HG03045 (cell line): ENCODE measurements at regions not wholly inside any gene's neighbourhood (a gene's known extent, or its start where the extent isn't known, plus 50 kb on each side); places are given as distances from the start of the nearest gene placed in this dataset.

Experiments used
- ATAC-seq: cut with Tn5 transposase; IDR thresholded peaks from one replicate; pipeline ENCODE4 v1.9.1; 2021; ENCODE audit warnings: mild to moderate bottlenecking, moderate library complexity; ENCODE audit not compliant: unreplicated experiment

DNA sequence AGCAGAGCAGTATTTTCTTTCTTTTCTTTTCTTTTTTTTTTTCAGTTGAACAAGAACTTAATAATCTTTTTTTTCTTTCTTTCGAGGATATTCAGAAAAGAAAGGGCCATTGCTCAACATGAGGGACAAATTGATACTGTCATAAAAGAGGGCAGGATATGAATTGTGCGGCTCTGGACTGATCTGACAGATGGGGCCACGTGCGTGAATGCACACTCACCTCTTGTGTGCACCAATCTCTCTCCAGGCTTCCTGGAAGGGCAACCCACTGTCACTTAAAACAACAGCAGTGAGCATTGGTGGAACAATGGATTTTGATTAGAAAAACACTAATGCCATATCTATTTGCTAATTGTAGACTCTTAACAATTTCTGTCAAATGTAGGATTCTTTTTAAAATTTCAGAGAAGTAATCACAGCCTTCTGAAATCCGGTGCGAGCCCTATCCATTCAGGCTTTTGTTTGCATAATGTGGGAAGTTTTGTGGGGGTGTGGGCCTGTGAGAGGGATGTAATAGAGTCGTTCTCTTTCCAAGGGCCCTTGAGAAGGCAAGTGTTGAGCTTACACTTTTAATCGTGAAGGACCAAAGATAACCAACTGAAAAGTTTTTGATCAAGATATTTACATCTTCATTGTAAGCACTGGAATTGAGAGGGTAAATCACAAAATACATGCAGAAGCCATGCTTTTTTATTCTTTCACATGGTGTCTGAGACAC lies 298.8 kb downstream of the SP3 start:
- no peak for ATAC-seq

DNA sequence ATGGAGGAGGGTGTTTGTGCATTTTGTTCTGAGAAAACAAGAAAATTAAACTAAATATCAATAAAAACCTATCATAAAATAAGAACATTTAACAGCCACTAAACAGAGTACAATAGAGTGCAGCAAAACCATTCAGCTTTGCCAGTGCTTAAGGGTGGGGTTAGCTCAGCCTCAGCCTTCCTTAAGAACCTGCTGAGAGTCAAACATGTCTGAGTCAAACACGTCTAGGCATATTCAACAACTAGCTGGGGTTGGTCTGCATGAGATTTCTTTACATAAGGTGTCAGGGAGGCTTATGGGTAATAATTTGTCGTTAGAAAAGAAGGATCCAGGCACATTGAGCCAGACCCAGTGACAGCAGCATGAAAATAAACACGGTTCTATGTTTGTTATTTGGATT lies 298.2 kb downstream of the SP3 start:
- ATAC-seq: no peak

DNA sequence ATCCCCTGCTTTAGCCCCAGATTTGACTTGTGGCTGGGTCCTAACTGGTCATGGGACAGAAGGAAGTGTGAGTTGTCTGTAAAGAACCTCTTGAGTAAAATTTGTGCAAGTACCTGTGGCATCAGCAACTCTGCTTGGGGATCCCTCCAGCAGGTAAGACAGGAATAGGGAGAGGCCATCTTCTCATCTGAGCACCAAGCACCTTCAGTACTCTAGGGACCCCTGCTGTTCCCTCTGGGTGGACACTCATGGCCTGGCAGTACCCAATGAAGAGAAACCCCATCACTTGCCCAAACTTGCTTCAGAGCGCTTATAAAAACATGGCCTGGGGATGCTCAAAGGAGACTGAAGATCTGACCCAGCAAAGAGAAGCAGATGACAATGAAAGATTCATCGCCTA lies 297.8 kb downstream of the SP3 start:
- no peak for ATAC-seq

DNA sequence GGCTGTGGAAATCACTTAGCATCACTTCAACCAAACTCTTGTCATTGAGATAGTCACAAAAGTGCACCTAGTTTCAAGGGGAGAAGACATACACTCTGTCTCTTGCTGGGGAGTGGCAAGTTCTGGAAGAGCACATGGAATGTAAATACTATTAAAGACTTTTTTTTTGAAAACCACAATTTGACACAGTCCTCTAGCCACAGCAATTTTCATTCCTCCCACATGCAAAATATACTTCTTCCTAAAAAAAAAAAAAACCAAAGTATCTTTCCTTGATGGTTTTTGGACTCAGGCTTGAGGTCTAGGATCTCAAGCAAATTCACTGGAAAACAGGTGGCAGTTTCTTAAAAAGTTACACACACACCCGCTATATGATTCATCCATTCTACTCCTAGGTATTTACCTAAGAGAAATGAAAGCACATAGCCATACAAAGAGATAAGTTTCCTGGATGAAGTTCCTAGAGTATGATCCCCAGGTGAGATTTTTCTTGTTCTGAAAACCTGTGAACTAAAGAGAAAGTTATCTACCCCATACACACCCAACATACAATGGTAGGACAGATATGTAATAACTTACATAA lies 295.8 kb downstream of the SP3 start:
- no peak for ATAC-seq

DNA sequence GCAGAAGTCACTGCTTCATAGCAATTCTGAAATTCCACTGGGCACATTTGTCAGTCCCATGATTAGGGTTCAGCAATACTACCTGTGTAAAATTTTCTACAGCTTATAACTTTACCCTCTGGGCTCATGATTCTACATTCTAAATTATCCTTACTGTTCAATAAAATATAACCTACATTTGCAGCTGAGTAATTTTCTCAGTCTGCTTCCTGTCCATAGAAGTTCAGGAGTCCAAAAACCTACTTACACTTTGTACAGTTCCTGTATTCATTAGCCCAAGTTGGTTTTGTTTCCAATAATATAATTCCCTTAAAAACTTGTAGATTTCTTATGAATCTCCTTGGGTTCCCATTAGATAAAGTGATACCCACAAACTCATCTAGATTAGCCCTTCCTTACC lies 295.3 kb downstream of the SP3 start:
- ATAC-seq: no peak

DNA sequence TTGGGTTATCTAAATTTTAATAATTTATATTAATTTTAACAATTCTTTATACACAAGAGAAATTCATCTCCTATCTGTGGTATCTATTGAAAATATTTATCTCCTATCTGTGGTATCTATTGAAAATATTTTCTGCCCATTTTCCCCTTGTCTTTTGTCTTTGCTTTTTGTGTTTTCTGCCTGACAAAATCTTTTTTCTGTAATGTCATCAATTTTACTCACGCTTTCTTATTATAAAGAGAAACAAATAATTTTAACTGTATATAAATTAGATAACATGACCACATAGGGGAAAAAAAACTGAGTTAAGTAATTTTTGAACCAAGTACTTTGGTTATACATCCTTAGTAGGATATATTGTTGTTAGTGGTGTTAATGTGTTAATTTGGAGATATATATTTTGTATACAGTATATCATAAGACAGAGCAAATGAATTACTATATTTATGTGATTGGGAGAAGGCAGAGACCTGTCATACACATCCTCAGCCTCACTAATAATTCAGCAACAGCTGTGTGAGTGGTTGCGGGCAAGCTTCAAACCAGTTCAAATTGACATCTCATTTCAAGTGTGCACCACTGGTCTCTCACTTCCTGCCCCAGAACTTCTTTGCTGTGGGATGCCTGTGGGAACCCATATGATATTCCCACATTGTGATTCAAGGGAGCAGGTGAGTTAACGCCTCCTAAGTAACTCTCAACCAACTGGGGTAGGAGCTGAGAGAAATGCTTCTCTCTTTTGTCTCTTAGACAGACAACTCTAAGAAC lies 292.4 kb downstream of the SP3 start:
- ATAC-seq: no peak

DNA sequence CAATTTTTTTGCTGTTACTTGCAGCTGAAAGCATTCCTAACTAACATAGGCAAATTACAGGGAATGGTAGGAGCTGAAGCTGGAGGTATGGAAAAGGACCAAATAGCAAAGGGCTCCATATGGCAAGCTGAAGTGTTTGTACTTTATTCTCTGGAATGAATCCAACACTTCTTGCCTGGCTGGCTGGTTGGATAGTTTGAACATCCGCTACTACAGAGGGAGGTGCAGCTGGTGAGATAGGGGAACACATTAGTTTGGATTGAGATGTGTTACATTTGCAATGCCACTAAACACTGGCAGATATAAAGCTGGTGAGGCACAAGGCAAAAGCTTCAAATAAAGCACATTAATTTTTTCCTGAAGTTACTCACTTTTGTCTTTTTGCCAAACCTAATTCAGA lies 291.5 kb downstream of the SP3 start:
- no peak for ATAC-seq

DNA sequence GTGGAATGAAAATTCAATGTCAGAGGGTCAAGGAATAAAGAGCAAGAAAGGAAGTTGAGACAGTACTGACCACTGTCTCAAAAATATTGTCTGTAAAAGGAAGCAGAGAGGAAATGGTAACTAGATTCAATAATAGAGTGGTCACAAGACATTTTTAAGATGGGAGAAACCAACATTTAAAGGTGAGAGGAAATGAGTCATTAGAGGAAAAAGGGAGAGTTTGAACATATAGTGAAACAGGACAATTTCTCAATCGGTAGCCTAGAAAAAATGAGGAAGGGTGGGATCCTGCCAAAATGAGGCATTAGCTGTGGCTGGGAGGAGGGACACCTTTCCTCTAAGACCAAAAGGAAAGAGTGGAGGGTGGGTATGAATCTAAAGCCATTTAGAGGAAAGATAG lies 288.5 kb downstream of the SP3 start:
- ATAC-seq: no peak

DNA sequence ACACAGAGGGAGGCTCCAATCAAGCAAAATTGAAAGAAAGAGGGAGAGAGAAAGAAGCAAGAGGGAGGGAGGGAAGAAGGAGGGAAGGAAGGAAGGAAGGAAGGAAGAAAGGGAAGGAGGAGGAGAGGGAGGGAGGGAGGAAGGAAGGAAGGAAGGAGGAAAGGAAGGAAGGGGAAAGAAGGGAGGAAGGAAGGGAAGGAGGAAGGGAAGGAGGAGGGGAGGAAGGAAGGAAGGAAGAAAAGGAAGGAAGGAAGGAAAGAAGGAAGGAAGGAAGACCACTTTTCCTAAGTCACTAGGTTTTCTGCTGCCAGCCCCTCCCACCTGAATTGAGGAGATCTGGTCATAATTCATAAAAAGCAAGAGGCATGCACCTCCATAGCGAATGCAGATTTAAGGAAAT lies 287.0 kb downstream of the SP3 start:
- no peak for ATAC-seq

DNA sequence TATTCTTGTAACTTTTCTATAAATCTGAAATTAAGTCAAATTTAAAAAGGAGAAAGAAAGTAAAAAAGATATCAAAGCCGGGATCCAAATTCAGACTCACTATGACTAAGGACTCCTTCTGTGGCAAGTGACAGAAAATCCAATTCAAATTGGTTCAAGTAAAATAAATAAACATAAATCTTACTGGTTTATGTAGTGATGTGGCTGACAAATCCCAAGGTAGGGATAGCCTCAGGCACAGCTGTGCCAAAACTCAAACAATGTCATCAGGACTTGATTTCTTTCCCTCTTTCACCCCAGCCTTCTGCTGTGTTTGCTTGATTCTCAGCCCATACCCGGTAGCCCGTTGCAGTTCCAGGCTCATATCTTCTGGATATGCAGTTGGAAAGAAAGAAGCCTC lies 284.6 kb downstream of the SP3 start:
- ATAC-seq: no peak

DNA sequence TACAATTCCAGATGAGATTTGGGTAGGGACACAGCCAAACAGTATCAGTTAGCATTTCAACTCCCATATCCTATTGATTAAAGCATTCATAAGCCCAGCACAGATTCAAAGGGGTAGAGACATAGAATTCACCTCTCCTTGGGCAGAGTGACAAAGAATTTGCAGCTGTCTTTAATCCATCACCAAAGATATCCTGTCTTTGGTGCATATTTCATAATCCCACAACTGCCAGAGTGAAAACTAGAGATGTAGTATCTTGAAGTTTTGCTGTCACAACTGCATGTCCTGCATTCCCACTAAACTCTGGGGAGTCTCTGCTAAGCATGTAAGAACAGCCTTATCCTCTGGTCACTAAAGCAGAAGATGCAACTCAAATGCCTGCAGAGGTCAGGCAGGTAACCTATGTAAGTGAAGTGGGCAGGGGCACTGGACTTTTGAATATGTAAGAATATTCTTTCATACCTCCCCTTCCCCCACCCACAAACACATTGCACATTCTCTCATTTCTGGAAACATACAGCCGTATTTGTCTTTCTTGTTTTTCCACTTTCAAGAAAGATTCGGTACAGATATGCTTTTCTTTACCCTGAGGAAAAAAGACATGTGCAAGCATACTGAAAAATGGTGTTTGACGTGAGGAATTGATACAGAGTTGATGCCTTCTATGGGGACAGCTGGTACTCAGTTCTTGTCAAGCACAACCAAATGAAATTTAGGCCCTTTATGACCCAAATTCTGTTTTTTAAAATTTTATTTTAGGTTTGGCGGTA lies 283.1 kb downstream of the SP3 start:
- ATAC-seq: no peak

DNA sequence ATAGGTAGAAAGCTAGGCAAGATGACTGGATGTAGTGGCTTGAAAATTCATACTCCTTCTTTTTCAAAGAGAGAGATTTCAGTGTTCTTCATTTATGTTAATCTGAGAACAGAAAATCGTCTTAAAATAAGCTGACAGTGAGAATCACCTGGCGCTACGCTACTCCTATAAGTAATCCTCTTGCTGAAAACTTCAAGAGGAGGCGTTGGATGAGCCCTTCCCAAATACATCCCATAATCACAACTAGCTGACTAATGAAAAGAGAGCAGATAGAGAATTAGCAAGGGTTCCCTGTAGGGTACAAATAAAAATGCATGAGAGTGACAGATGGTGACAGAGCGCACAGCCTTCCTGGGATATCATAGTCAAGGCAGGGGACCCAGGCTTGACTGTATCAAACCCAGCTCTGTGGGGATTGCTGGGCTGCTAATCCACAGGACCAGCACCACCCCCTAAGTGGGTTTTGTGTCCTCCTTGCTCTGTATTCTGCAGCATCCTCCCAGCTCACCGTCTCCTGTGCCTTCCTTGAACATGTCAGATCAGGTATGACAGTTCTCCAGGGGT lies 280.2 kb downstream of the SP3 start:
- ATAC-seq: no peak

DNA sequence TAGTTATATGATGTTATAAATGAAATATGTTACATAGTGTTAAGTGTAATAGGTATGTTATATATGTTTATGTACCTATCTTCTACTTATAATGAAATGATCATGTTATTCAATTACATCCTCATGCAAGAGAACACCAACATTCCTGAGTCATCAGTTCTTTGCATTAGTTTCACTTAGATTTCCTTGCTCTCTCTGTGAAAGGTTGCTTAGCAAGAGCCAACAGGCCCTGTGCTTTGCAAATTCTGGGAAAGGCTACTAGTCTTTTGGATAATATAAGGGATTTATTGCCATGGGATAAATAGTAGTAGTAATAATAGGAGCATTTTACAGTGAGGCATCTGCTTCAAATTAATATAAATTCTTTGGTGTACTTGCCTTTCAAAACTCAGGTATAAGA lies 274.8 kb downstream of the SP3 start:
- no peak for ATAC-seq

DNA sequence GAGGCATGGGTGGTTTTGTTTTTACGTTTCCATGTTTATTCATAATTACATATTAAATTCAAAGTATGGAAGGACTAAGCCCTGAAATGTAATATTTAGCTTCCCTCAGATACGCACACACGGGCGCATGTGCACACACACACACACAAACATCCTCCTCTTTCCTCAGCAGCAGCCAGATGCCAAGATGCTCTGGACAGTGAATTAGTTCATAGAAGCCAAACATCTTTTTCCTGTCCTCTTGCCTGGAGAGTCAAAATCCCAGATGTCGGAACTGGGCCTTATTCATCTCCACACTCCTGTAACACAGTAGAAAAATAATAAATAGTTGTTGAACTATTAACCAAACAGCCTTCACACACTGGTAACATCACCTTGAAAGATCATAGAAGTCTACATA lies 273.1 kb downstream of the SP3 start:
- ATAC-seq: no peak

DNA sequence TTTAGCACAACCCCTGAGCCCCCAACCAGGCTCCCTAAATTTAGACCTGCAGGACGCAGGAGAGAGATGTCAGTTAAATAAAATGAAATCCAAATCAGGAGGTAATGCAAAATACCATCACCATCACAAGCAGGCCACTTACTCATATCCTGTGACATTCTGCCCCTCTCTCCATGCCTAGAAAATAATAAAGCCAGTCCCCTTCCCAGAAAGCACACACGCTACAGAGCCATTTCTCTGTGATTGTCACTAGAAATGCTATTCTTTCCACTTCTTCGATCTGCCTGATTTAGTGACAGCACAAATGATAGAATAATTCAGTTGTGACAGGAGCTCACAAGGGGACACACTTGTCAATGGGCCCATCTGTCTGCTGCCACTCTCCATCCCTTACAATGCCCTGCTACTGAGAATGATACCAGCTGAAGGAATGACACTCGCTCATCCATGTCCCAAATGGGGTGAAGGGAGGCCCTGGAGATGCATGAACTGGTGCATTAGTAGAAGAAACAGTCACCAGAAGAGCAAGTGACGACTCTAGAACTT lies 272.1 kb downstream of the SP3 start:
- ATAC-seq: no peak

DNA sequence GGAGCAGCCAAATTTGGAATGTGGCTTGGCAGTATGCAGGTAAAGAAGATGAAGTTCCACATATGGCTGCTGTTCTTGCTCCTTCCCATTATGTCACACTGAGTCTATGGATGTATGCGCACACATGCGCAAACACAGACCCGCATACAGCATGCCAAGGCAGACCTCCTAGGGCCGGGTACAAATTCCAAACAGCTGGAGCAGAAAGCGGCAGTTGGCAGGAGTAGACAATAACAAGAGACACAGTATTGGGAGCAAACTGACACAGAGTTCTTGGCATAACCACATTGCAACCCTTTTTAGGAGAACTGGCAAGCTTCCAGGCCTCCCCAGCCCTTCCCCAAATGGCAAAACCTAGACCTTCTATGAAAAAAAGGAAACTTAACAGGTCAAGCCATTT lies 268.9 kb downstream of the SP3 start:
- no peak for ATAC-seq

DNA sequence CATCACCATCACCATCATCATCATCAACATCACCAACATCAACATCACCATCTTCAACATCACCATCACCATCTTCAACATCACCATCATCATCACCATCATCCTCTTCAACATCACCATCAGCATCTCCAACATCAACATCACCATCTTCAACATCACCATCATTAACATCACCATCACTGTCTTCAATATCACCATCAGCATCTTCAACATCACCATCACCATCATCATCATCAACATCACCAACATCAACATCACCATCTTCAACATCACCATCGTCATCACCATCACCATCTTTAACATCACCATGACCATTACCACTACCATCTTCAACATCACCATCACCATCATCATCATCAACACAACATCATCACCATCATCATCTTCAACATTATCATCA lies 267.2 kb downstream of the SP3 start:
- ATAC-seq: no peak

DNA sequence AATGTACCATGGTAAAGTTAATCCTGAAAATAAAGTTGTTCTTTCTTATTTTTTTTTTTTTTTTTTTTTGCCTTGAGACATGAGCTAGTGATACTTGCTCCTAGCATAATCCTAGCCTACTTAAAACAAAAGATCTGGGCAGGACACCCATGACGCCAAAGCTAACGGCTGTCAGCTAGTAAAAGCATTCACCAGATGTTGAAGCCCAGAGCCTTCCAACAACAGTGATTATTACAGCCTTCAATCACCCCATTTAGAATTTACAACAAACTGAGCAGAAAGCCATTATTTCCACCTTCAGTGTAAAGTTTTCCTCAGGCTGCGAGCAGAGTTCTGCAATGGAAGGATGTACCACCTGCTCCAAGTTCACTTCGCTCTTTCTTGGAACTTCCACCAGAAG lies 259.5 kb downstream of the SP3 start:
- no peak for ATAC-seq

DNA sequence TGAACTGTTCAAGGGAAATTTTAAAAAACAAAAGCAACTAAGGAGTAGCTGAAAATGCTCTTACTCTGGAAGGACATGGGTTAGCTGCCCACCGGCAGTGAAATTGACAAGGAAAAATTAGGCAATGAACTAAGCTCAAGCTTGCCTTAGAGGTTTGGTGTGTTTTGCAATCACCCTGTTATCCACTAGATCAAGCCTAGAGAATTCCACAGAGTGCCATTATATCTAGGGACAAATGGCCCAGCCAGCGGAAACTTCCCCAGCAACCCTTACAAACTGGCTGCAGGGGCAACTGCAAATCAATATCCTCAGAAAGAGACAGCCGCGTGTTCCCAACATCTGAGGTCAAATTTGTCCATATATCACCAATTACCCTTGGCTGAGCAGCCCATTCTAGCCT lies 258.2 kb downstream of the SP3 start:
- ATAC-seq: no peak

DNA sequence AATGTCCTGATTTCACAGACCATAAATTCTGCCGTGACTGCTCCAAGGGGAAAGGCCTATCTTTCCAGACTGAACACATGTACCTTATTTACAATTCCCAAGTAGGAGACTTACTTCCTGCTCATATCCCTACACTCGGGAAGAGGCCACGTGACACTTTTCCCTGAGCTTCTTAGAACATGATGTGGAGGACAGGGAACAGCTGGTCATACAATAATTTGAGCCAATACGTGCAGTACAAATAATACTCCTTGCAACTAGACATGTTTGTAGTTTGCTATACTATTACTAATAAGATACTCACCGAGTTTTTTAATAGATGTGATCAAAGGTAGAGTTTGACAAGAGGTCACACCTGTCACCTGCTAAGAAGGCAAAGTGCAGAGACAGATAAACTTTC lies 256.4 kb downstream of the SP3 start:
- ATAC-seq: no peak

DNA sequence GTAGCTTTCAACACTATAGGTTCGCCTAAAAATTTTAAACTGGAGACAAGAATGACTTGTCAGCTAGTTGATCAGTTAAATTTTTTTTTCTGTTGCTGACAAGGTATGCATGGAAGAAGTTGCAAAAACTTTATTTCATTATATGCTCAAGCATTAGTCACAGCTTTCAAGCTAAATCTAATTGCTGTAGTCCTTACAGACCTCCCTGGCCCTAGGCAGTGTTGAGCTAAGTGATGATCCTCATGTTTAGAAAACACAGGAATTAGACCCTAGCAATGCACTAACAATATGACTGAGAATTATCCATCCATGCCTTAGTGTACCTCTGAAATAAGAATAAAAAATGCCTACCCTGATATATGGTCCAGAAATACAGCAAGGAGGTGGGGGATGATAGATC lies 253.4 kb downstream of the SP3 start:
- ATAC-seq: no peak
